ENCODE measurements at regions not wholly inside any gene's neighbourhood (a gene's known extent, or its start where the extent isn't known, plus 50 kb on each side); places are given as distances from the start of the nearest gene placed in this dataset.

- Mint-ChIP-seq H3K27me3 (ENCODE audit: low read depth) (no peaks in the 10 kb centered on the region), H3K9me3 (no peaks in the 10 kb centered on the region), H3K4me3 (no peak overlapping the region), H3K27ac (no peak overlapping the region), H3K36me3 (no peaks in the 10 kb centered on the region), H3K4me1 (no peaks in the 10 kb centered on the region)
- no peak for DNase-seq (ENCODE audit: low spot score in 2 of 2, unreplicated experiment in 2 of 2)
- no peak for TF ChIP-seq CTCF (IDR thresholded peaks at IDR 0.05; ENCODE audit: unreplicated experiment)
Observed at GRCh38 chr12:17489452-17489851, 600.5 kb downstream of the RERGL start.

GRCh38 chr12:17478908-17479673 is 610.9 kb downstream of the RERGL start:
- no peak for DNase-seq (ENCODE audit: low spot score in 2 of 2, unreplicated experiment in 2 of 2)
- Mint-ChIP-seq H3K36me3 (peaks cover 2% of the 10 kb centered on the region), H3K27ac (no peak overlapping the region), H3K9me3 (peaks cover 52% of the 10 kb centered on the region), H3K4me1 (no peaks in the 10 kb centered on the region), H3K4me3 (no peak overlapping the region), H3K27me3 (ENCODE audit: low read depth) (no peaks in the 10 kb centered on the region)
- TF ChIP-seq CTCF (IDR thresholded peaks at IDR 0.05; ENCODE audit: unreplicated experiment), result no peak

DNA sequence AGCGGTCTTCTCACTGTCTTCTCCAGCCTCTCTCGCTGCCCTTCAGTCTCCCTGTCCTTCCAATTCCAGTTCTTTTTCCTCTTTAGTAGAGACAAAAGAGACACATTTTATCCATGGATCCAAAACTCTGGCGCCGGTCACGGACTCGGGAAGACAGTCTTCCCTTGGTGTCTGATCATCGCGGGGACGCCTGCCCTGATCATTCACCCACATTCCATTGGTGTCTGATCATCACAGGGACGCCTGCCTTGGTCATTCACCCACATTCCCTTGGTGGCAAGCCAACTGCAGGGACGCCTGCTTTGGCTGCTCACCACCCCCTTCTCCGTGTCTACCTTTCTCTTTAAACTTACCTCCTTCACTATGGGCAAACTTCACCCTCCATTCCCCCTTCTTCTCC is 619.5 kb downstream of the RERGL start:
- Mint-ChIP-seq H3K4me3 (no peak overlapping the region), H3K27me3 (ENCODE audit: low read depth) (peaks cover 1% of the 10 kb centered on the region), H3K9me3 (peaks cover 5% of the 10 kb centered on the region), H3K27ac (no peak overlapping the region), H3K36me3 (no peaks in the 10 kb centered on the region), H3K4me1 (no peaks in the 10 kb centered on the region)
- no peak for TF ChIP-seq CTCF (IDR thresholded peaks at IDR 0.05; ENCODE audit: unreplicated experiment)
- no peak for DNase-seq (ENCODE audit: low spot score in 2 of 2, unreplicated experiment in 2 of 2)

DNA sequence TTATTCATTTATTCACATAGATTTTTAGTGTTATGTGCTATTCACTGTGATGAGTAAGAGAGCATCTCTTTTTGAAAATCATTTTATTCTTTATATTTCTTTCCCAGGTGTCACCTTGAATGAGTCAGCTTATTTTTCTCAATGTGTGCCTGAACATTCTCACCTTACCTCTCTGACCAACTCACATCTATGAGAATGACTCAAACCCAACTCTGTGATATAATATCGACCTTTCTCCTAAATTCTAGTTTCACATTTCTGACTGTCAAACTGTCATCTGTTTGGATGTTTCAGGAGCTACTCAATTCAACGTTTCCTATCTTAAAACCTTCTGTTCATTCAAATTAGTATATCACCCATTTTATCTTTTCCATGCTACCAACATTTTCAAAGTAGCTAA is 630.8 kb downstream of the RERGL start:
- Mint-ChIP-seq H3K36me3 (no peaks in the 10 kb centered on the region), H3K4me1 (peaks cover 7% of the 10 kb centered on the region), H3K27ac (no peak overlapping the region), H3K27me3 (ENCODE audit: low read depth) (no peaks in the 10 kb centered on the region), H3K9me3 (no peaks in the 10 kb centered on the region), H3K4me3 (no peak overlapping the region)
- no peak for DNase-seq (ENCODE audit: low spot score in 2 of 2, unreplicated experiment in 2 of 2)
- TF ChIP-seq CTCF (IDR thresholded peaks at IDR 0.05; ENCODE audit: unreplicated experiment), result no peak

- H3K27me3 Mint-ChIP-seq (ENCODE audit: low read depth), result no peaks in the 10 kb centered on the region
- H3K4me1 Mint-ChIP-seq, result peaks cover 7% of the 10 kb centered on the region
- TF ChIP-seq CTCF (IDR thresholded peaks at IDR 0.05; ENCODE audit: unreplicated experiment), result no peak
- DNase-seq (ENCODE audit: low spot score in 2 of 2, unreplicated experiment in 2 of 2), result no peak
- H3K27ac Mint-ChIP-seq, result no peak overlapping the region
- H3K36me3 Mint-ChIP-seq, result no peaks in the 10 kb centered on the region
- H3K4me3 Mint-ChIP-seq, result no peak overlapping the region
- H3K9me3 Mint-ChIP-seq, result no peaks in the 10 kb centered on the region
Observed at GRCh38 chr12:17456486-17456885, 633.5 kb downstream of the RERGL start.

Data from mesothelial cell of epicardium (in vitro differentiated cells).